ENCODE measurements at regions not wholly inside any gene's neighbourhood (a gene's known extent, or its start where the extent isn't known, plus 50 kb on each side); places are given as distances from the start of the nearest gene placed in this dataset.
A peak's percentile ranks its signal among the peaks of the same experiment; 100 is the strongest.

DNA sequence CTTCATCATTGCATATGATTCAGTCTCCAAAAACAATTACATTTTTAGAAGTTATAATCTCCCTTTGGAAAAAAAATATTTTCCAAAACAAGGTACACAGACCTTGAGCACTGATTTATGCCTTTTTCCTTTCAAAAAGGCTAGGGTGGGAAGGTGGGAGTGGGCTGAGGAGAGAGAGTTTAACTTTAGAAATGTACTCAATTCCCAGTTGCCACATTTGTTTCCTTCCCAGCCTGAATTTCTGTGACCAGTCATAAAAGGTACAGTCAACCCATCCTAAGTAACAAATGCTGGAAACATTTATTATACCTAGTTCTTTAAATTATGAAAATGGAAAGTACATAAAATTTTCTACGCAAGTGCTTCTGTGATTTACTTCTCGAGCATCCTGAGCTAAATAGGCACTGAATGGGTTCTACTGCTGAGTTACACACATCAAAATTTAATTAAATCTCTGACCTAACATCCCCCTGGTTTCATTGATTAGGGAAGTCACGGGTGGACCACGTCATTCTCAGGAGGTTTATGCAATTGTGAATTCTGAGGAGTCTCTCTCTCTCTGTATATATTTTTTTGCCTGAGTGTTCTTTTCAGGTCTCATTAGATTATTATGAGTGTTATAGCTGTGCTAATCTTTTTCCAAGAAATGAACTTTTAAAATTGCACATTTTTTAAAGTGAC lies 371.8 kb downstream of the BTG1 start:
- H3K4me3 ChIP-seq (ENCODE audit: control insufficient read depth in 1 of 2, extremely low read depth in 1 of 2, low read length in 1 of 2) = no peak overlapping the region
- H3K36me3 ChIP-seq (ENCODE audit: control insufficient read depth in 2 of 2, extremely low read depth in 1 of 2, insufficient read depth in 1 of 2, low read length in 1 of 2) = no peaks in the 10 kb centered on the region
- peaks cover 2 to 28% of the 10 kb centered on the region in 2 experiments for H3K4me1 ChIP-seq (ENCODE audit: control insufficient read depth in 1 of 2, extremely low read depth in 1 of 2, insufficient read depth in 2 of 2, low read length in 2 of 2)
- DNase-seq (no peak), ATAC-seq (replicated peaks in 1 of 4) (no peak)
- H3K9me3 ChIP-seq = no peaks in the 10 kb centered on the region
- no CpG with 5 or more reads among the region's 4 CpGs for WGBS (ENCODE audit: insufficient coverage)
- CTCF ChIA-PET = interaction anchor here (0.6 to 1.2 kb wide), 3 partner anchors 12 to 454 kb away, joined by 3 read pairs; no protein-coding TSS in a partner anchor
- no peak overlapping the region for H3K27ac ChIP-seq (ENCODE audit: low read length)
- no peaks in the 10 kb centered on the region for H3K36me3 Mint-ChIP-seq
- H3K27me3 ChIP-seq (replicated peaks in 1 of 2; ENCODE audit: control insufficient read depth in 2 of 2, extremely low read depth in 1 of 2, insufficient read depth in 2 of 2, low read length in 1 of 2) = no peaks in the 10 kb centered on the region
- H3K9me3 Mint-ChIP-seq = no peaks in the 10 kb centered on the region
- H3K4me3 Mint-ChIP-seq = peak overlapping the region in 2 of 3 donors; percentile 41 to 59
- H3K27me3 Mint-ChIP-seq = no peaks in the 10 kb centered on the region
- H3K27ac Mint-ChIP-seq = peak overlapping the region; percentile 3 to 54
- H3K4me1 Mint-ChIP-seq = peaks cover 37 to 47% (median 39%) of the 10 kb centered on the region in 3 donors
- POLR2A ChIA-PET = interaction anchor here in 1 of 2 donors (1.0 kb wide), 1 partner anchor 10 kb away, joined by 3 read pairs; no protein-coding TSS in a partner anchor

DNA sequence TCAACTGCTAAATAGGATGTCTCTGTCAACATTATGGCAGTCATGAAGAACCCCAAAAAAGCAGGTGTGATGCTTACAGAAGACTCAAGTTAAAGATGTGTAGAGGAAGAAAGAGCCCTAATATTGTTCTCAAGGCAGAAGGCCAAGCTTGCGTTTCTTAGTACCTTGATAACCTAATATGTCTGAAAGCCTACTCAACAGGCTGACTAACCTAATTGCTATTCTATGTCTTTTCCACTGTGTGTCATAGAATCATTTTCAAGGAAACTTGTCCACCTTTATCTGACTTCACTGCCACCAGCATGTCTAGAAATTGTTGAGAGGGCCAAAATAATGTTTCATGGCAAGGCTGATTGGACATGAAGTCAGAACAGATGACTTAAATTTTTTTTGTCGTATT lies 373.2 kb downstream of the BTG1 start:
- no peaks in the 10 kb centered on the region for H3K36me3 ChIP-seq (ENCODE audit: control insufficient read depth in 2 of 2, extremely low read depth in 1 of 2, insufficient read depth in 1 of 2, low read length in 1 of 2)
- H3K9me3 ChIP-seq = no peaks in the 10 kb centered on the region
- no CpG with 5 or more reads among the region's 2 CpGs for WGBS (ENCODE audit: insufficient coverage)
- no peaks in the 10 kb centered on the region for H3K9me3 Mint-ChIP-seq
- no peaks in the 10 kb centered on the region for H3K27me3 Mint-ChIP-seq
- H3K4me1 ChIP-seq (ENCODE audit: control insufficient read depth in 1 of 2, extremely low read depth in 1 of 2, insufficient read depth in 2 of 2, low read length in 2 of 2) = peaks cover 0 to 14% of the 10 kb centered on the region in 2 experiments
- ChIA-PET CTCF (no interaction called here), POLR2A (no interaction called here)
- H3K4me3 ChIP-seq (ENCODE audit: control insufficient read depth in 1 of 2, extremely low read depth in 1 of 2, low read length in 1 of 2) = no peak overlapping the region
- no peak overlapping the region for H3K27ac Mint-ChIP-seq
- H3K36me3 Mint-ChIP-seq = no peaks in the 10 kb centered on the region
- peaks cover 22 to 33% (median 24%) of the 10 kb centered on the region in 3 donors for H3K4me1 Mint-ChIP-seq
- DNase-seq = no peak
- no peak for ATAC-seq (replicated peaks in 1 of 4)
- H3K4me3 Mint-ChIP-seq = no peak overlapping the region
- H3K27ac ChIP-seq (ENCODE audit: low read length) = no peak overlapping the region
- H3K27me3 ChIP-seq (replicated peaks in 1 of 2; ENCODE audit: control insufficient read depth in 2 of 2, extremely low read depth in 1 of 2, insufficient read depth in 2 of 2, low read length in 1 of 2) = no peaks in the 10 kb centered on the region

DNA sequence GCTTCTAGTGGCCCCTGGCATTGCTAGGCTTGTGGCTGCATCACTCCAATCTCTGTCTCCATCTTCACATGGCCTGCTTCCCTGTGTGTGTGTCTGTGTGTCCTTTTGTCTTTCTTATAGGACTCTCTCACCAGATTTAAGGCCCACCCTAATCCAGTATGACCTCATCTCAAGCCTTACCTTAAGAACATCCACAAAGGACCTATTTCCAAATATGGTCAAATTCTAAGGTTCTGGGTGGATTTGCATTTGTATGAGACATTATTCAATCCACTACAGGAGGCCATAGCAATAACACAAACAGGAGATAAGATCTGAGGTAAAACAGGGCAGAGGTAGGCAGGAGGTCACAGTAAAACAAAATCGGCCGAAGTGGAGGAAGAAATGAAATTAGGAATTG lies 375.9 kb downstream of the BTG1 start:
- CTCF ChIA-PET = interaction anchor here in 1 of 2 donors (0.7 kb wide), 1 partner anchor 768 kb away, joined by 3 read pairs; no protein-coding TSS in a partner anchor
- POLR2A ChIA-PET = no interaction called here
- H3K9me3 Mint-ChIP-seq = no peaks in the 10 kb centered on the region

DNA sequence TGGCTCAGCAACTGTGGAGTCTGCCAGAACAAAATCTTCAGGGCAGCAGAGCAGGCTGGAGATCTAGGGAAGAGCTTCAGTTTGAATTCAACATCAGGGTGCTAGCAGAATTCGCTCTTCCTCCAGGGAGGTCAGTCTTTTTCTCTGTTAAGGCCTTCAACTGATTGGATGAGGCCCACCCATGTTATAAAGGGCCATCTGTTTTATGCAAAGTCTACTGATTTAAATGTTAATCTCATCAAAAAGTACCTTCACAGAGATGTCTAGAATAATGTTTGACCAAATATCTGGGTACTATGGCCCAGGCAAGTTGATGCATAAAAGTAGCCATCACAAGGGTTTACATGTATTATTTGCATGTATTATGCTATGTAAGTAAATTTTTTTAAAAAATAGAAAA lies 378.4 kb downstream of the BTG1 start:
- no peak for DNase-seq
- no CpG with 5 or more reads among the region's 1 CpG for WGBS (ENCODE audit: insufficient coverage)
- peaks cover 0 to under 1% (median 0%) of the 10 kb centered on the region in 3 donors for H3K4me1 Mint-ChIP-seq
- H3K27me3 Mint-ChIP-seq = no peaks in the 10 kb centered on the region
- no peak overlapping the region for H3K27ac ChIP-seq (ENCODE audit: low read length)
- H3K36me3 Mint-ChIP-seq = no peaks in the 10 kb centered on the region
- H3K4me1 ChIP-seq (ENCODE audit: control insufficient read depth in 1 of 2, extremely low read depth in 1 of 2, insufficient read depth in 2 of 2, low read length in 2 of 2) = no peaks in the 10 kb centered on the region
- ATAC-seq (replicated peaks in 1 of 4) = no peak
- H3K9me3 ChIP-seq = no peaks in the 10 kb centered on the region
- H3K9me3 Mint-ChIP-seq = no peaks in the 10 kb centered on the region
- H3K4me3 Mint-ChIP-seq = no peak overlapping the region
- H3K27ac Mint-ChIP-seq = no peak overlapping the region
- no peaks in the 10 kb centered on the region for H3K27me3 ChIP-seq (replicated peaks in 1 of 2; ENCODE audit: control insufficient read depth in 2 of 2, extremely low read depth in 1 of 2, insufficient read depth in 2 of 2, low read length in 1 of 2)
- ChIA-PET POLR2A (no interaction called here), CTCF (no interaction called here)
- no peaks in the 10 kb centered on the region for H3K36me3 ChIP-seq (ENCODE audit: control insufficient read depth in 2 of 2, extremely low read depth in 1 of 2, insufficient read depth in 1 of 2, low read length in 1 of 2)
- H3K4me3 ChIP-seq (ENCODE audit: control insufficient read depth in 1 of 2, extremely low read depth in 1 of 2, low read length in 1 of 2) = no peak overlapping the region

More for the DNA sequence above, 375.9 kb downstream of the BTG1 start:
- no peak for DNase-seq
- Histone ChIP-seq H3K27ac (ENCODE audit: low read length) (no peak overlapping the region), H3K4me3 (ENCODE audit: control insufficient read depth in 1 of 2, extremely low read depth in 1 of 2, low read length in 1 of 2) (no peak overlapping the region), H3K36me3 (ENCODE audit: control insufficient read depth in 2 of 2, extremely low read depth in 1 of 2, insufficient read depth in 1 of 2, low read length in 1 of 2) (no peaks in the 10 kb centered on the region), H3K27me3 (replicated peaks in 1 of 2; ENCODE audit: control insufficient read depth in 2 of 2, extremely low read depth in 1 of 2, insufficient read depth in 2 of 2, low read length in 1 of 2) (no peaks in the 10 kb centered on the region), H3K9me3 (no peaks in the 10 kb centered on the region), H3K4me1 (ENCODE audit: control insufficient read depth in 1 of 2, extremely low read depth in 1 of 2, insufficient read depth in 2 of 2, low read length in 2 of 2) (no peaks in the 10 kb centered on the region)
- peaks cover 8 to 15% (median 10%) of the 10 kb centered on the region in 3 donors for H3K4me1 Mint-ChIP-seq
- H3K4me3 Mint-ChIP-seq = no peak overlapping the region
- H3K36me3 Mint-ChIP-seq = no peaks in the 10 kb centered on the region
- ATAC-seq (replicated peaks in 1 of 4) = no peak
- WGBS (ENCODE audit: insufficient coverage) = 100% methylated on average over 2 of the region's 2 CpGs
- H3K27me3 Mint-ChIP-seq = no peaks in the 10 kb centered on the region
- no peak overlapping the region for H3K27ac Mint-ChIP-seq

DNA sequence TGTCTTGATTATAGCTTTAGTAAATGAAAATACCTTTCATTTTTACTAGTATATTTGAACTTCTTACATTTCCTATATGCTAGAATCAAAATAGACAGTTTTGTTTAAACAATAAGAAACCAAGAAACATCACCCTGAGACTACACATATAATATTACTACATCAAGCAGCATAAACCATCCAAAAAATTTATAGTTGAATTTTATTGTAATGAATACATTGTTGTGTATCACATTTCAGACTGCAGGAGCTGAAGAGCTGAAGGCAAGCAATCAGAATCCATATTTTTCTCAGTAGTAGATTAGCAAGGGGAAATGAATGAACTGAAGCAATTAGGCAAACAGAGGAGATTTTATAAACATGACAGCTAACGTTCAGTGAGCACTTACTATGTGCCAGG lies 379.2 kb downstream of the BTG1 start:
- H3K4me3 Mint-ChIP-seq = no peak overlapping the region
- POLR2A ChIA-PET = no interaction called here
- Histone ChIP-seq H3K4me3 (ENCODE audit: control insufficient read depth in 1 of 2, extremely low read depth in 1 of 2, low read length in 1 of 2) (no peak overlapping the region), H3K36me3 (ENCODE audit: control insufficient read depth in 2 of 2, extremely low read depth in 1 of 2, insufficient read depth in 1 of 2, low read length in 1 of 2) (no peaks in the 10 kb centered on the region), H3K4me1 (ENCODE audit: control insufficient read depth in 1 of 2, extremely low read depth in 1 of 2, insufficient read depth in 2 of 2, low read length in 2 of 2) (no peaks in the 10 kb centered on the region), H3K27ac (ENCODE audit: low read length) (no peak overlapping the region), H3K27me3 (replicated peaks in 1 of 2; ENCODE audit: control insufficient read depth in 2 of 2, extremely low read depth in 1 of 2, insufficient read depth in 2 of 2, low read length in 1 of 2) (no peaks in the 10 kb centered on the region), H3K9me3 (no peaks in the 10 kb centered on the region)
- no peak overlapping the region for H3K27ac Mint-ChIP-seq
- peaks cover 0 to 6% (median 0%) of the 10 kb centered on the region in 3 donors for H3K9me3 Mint-ChIP-seq
- WGBS (ENCODE audit: insufficient coverage) = no CpG with 5 or more reads among the region's 1 CpG
- CTCF ChIA-PET = no interaction called here
- no peaks in the 10 kb centered on the region for H3K27me3 Mint-ChIP-seq
- ATAC-seq (replicated peaks in 1 of 4) (no peak), DNase-seq (no peak)
- no peaks in the 10 kb centered on the region for H3K36me3 Mint-ChIP-seq
- no peaks in the 10 kb centered on the region for H3K4me1 Mint-ChIP-seq

DNA sequence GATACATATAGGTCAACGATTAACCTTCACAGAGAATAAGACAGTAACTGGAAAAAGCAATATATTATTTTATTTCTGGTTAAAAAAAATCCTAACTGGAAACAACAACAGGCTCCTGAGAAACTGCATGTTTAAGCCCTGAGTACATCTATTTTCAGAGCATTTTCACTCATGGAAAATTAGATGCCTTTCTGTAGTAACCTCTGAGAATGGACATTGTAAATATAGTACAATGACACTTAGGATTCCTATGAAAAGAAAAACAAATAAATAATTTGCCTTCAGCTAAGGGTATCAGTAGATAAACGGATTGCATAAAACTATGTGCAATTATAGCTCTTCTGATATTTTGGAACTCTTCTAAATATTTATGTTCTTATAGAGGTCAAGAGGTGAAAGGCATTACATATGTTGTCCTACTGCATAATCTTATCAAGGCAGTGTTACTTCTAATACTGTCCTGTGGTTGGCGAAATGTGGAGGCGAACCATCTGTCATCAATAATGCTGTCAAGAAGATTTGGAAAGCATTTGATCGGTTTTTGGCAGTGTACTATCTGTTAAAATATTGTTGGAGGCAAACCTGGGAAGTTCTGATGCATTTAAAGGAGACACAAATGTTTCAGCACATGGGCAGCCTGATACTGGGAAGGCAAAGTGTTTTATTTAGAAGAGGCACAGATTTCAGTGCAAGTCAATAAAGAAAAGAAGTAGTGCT lies 381.8 kb downstream of the BTG1 start:
- ATAC-seq (replicated peaks in 1 of 4) (no peak), DNase-seq (no peak)
- no peaks in the 10 kb centered on the region for H3K27me3 Mint-ChIP-seq
- POLR2A ChIA-PET = interaction anchor here (0.5 to 0.6 kb wide), 2 partner anchors 408 to 1285 kb away, joined by 3 read pairs; no protein-coding TSS in a partner anchor
- Histone ChIP-seq H3K27ac (ENCODE audit: low read length) (no peak overlapping the region), H3K27me3 (replicated peaks in 1 of 2; ENCODE audit: control insufficient read depth in 2 of 2, extremely low read depth in 1 of 2, insufficient read depth in 2 of 2, low read length in 1 of 2) (no peaks in the 10 kb centered on the region), H3K4me1 (ENCODE audit: control insufficient read depth in 1 of 2, extremely low read depth in 1 of 2, insufficient read depth in 2 of 2, low read length in 2 of 2) (no peaks in the 10 kb centered on the region), H3K4me3 (ENCODE audit: control insufficient read depth in 1 of 2, extremely low read depth in 1 of 2, low read length in 1 of 2) (no peak overlapping the region), H3K36me3 (ENCODE audit: control insufficient read depth in 2 of 2, extremely low read depth in 1 of 2, insufficient read depth in 1 of 2, low read length in 1 of 2) (no peaks in the 10 kb centered on the region), H3K9me3 (peaks cover 4% of the 10 kb centered on the region)
- 97% methylated on average over 3 of the region's 5 CpGs for WGBS (ENCODE audit: insufficient coverage)
- no peak overlapping the region for H3K4me3 Mint-ChIP-seq
- H3K27ac Mint-ChIP-seq = no peak overlapping the region
- CTCF ChIA-PET = interaction anchor here in 1 of 2 donors (1.7 kb wide), 1 partner anchor 48 kb away, joined by 4 read pairs; no protein-coding TSS in a partner anchor
- peaks cover 0 to 20% (median 14%) of the 10 kb centered on the region in 3 donors for H3K9me3 Mint-ChIP-seq
- H3K4me1 Mint-ChIP-seq = no peaks in the 10 kb centered on the region
- H3K36me3 Mint-ChIP-seq = peaks cover 9% of the 10 kb centered on the region

All from T-cell (primary cell).